ENCODE measurements at regions not wholly inside any gene's neighbourhood (a gene's known extent, or its start where the extent isn't known, plus 50 kb on each side); places are given as distances from the start of the nearest gene placed in this dataset.

GRCh38 chr4:175934506-175934905 is 122.4 kb upstream of the GPM6A start:
- H3K4me2 ChIP-seq (ENCODE audit: insufficient read depth, low read length): no peak overlapping the region
- H2AFZ ChIP-seq (ENCODE audit: low read depth, low read length): no peak overlapping the region
- H4K20me1 ChIP-seq (ENCODE audit: insufficient read depth, low read length): no peaks in the 10 kb centered on the region

GRCh38 chr4:175935016-175935661 is 123.1 kb upstream of the GPM6A start:
- H3K4me1 ChIP-seq (ENCODE audit: insufficient read depth, low read length): no peaks in the 10 kb centered on the region
- TF ChIP-seq CTCF (IDR thresholded peaks at IDR 0.05; ENCODE audit: borderline replicate concordance, extremely low read depth, low read length, poor library complexity, severe bottlenecking) (no peak), EZH2 (IDR thresholded peaks at IDR 0.05; ENCODE audit: borderline replicate concordance, low read depth, low read length, severe bottlenecking) (no peak)
- no peak overlapping the region for H3K4me3 ChIP-seq (ENCODE audit: low read depth in 1 of 2, low read length in 2 of 2)
- no peaks in the 10 kb centered on the region for H3K36me3 ChIP-seq (ENCODE audit: insufficient read depth, low read length)
- no peak overlapping the region for H3K27ac ChIP-seq (ENCODE audit: low read length)
- H3K9me3 ChIP-seq (ENCODE audit: insufficient read depth, low read length, severe bottlenecking): no peaks in the 10 kb centered on the region
- DNase-seq: no peak
- no peaks in the 10 kb centered on the region for H3K27me3 ChIP-seq (ENCODE audit: insufficient read depth, low read length, poor library complexity)
- no peak overlapping the region for H3K4me2 ChIP-seq (ENCODE audit: insufficient read depth, low read length)
- no peak for ATAC-seq (ENCODE audit: insufficient read depth, low read depth)
- H3K9ac ChIP-seq (ENCODE audit: low read depth, low read length): no peak overlapping the region
- H2AFZ ChIP-seq (ENCODE audit: low read depth, low read length): no peak overlapping the region
- no peaks in the 10 kb centered on the region for H3K79me2 ChIP-seq (ENCODE audit: insufficient read depth, low read length)
- no peaks in the 10 kb centered on the region for H4K20me1 ChIP-seq (ENCODE audit: insufficient read depth, low read length)

More at GRCh38 chr4:175934506-175934905, 122.4 kb upstream of the GPM6A start:
- H3K9me3 ChIP-seq (ENCODE audit: insufficient read depth, low read length, severe bottlenecking): no peaks in the 10 kb centered on the region
- no peaks in the 10 kb centered on the region for H3K79me2 ChIP-seq (ENCODE audit: insufficient read depth, low read length)
- H3K36me3 ChIP-seq (ENCODE audit: insufficient read depth, low read length): no peaks in the 10 kb centered on the region
- DNase-seq (no peak), ATAC-seq (ENCODE audit: insufficient read depth, low read depth) (no peak)
- no peak for TF ChIP-seq CTCF (IDR thresholded peaks at IDR 0.05; ENCODE audit: borderline replicate concordance, extremely low read depth, low read length, poor library complexity, severe bottlenecking)
- TF ChIP-seq EZH2 (IDR thresholded peaks at IDR 0.05; ENCODE audit: borderline replicate concordance, low read depth, low read length, severe bottlenecking): no peak
- H3K9ac ChIP-seq (ENCODE audit: low read depth, low read length): no peak overlapping the region
- no peak overlapping the region for H3K4me3 ChIP-seq (ENCODE audit: low read depth in 1 of 2, low read length in 2 of 2)
- no peaks in the 10 kb centered on the region for H3K4me1 ChIP-seq (ENCODE audit: insufficient read depth, low read length)
- no peak overlapping the region for H3K27ac ChIP-seq (ENCODE audit: low read length)
- no peaks in the 10 kb centered on the region for H3K27me3 ChIP-seq (ENCODE audit: insufficient read depth, low read length, poor library complexity)

- no peak overlapping the region for H3K27ac ChIP-seq (ENCODE audit: low read length)
- no peak overlapping the region for H2AFZ ChIP-seq (ENCODE audit: low read depth, low read length)
- no peak for ATAC-seq (ENCODE audit: insufficient read depth, low read depth)
- H3K27me3 ChIP-seq (ENCODE audit: insufficient read depth, low read length, poor library complexity): no peaks in the 10 kb centered on the region
- H3K4me1 ChIP-seq (ENCODE audit: insufficient read depth, low read length): no peaks in the 10 kb centered on the region
- H3K9me3 ChIP-seq (ENCODE audit: insufficient read depth, low read length, severe bottlenecking): no peaks in the 10 kb centered on the region
- no peak overlapping the region for H3K4me3 ChIP-seq (ENCODE audit: low read depth in 1 of 2, low read length in 2 of 2)
- no peak for TF ChIP-seq CTCF (IDR thresholded peaks at IDR 0.05; ENCODE audit: borderline replicate concordance, extremely low read depth, low read length, poor library complexity, severe bottlenecking)
- no peak for TF ChIP-seq EZH2 (IDR thresholded peaks at IDR 0.05; ENCODE audit: borderline replicate concordance, low read depth, low read length, severe bottlenecking)
- H3K36me3 ChIP-seq (ENCODE audit: insufficient read depth, low read length): no peaks in the 10 kb centered on the region
- no peak overlapping the region for H3K4me2 ChIP-seq (ENCODE audit: insufficient read depth, low read length)
- DNase-seq: no peak
- H3K9ac ChIP-seq (ENCODE audit: low read depth, low read length): no peak overlapping the region
- no peaks in the 10 kb centered on the region for H3K79me2 ChIP-seq (ENCODE audit: insufficient read depth, low read length)
- H4K20me1 ChIP-seq (ENCODE audit: insufficient read depth, low read length): no peaks in the 10 kb centered on the region
Observed at GRCh38 chr4:175944126-175944910, 121.3 kb upstream of the WDR17 start.

All from DND-41 (cell line).